Mononuclear cell (primary cell): ENCODE measurements at regions not wholly inside any gene's neighbourhood (a gene's known extent, or its start where the extent isn't known, plus 50 kb on each side); places are given as distances from the start of the nearest gene placed in this dataset.
"Not testable (repeated sequence)": the region's sequence is repeated elsewhere in the genome, so short reads cannot be mapped to it uniquely, and the experiment has no call there.

Experiments used
- H3K27me3 ChIP-seq: 2 replicates; pipeline ENCODE4 v1.6.0; 2011; ENCODE audit warnings: low read length, control low read depth; ENCODE audit not compliant: insufficient read depth
- H3K4me1 ChIP-seq: 2 replicates; pipeline ENCODE4 v1.5.1; 2011; ENCODE audit warnings: mild to moderate bottlenecking, low read length, control low read depth; ENCODE audit not compliant: insufficient read depth
- H3K4me3 ChIP-seq: 2 replicates; pipeline ENCODE4 v1.5.1; 2011; ENCODE audit warnings: mild to moderate bottlenecking, low read length, moderate library complexity
- H3K9me3 ChIP-seq: 2 replicates; pipeline ENCODE4 v1.5.1; 2011; ENCODE audit warnings: low read depth, mild to moderate bottlenecking, control low read depth, low read length

DNA sequence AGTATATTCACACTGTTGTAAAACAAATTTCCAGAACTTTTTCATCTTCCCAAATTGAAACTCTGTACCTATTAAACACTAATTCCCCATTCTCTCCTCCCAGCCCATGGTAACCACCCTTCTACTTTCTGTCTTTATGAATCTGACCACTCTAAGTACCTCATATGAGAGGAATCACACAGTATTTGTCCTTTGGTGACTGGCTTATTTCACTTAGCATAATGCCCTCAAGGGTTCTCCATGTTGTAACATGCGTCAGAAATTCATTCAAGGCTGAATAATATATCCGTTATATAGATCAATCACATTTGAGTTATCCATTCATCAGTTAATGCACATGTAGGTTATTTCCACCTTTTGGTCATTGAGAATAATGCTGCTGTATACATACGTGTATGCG lies 162.2 kb downstream of the GOSR1 start:
- not testable (repeated sequence) for H3K9me3 ChIP-seq, H3K4me1 ChIP-seq, H3K27me3 ChIP-seq, H3K4me3 ChIP-seq

GRCh38 chr17:30638968-30639367 lies 161.8 kb downstream of the GOSR1 start:
- H3K9me3 ChIP-seq, H3K27me3 ChIP-seq, H3K4me3 ChIP-seq, H3K4me1 ChIP-seq: not testable (repeated sequence)

GRCh38 chr17:30631651-30632050 lies 154.4 kb downstream of the GOSR1 start:
- H3K4me3 ChIP-seq, H3K27me3 ChIP-seq, H3K9me3 ChIP-seq, H3K4me1 ChIP-seq: not testable (repeated sequence)

GRCh38 chr17:30625380-30625779 lies 148.2 kb downstream of the GOSR1 start:
- not testable (repeated sequence) for H3K4me3 ChIP-seq, H3K9me3 ChIP-seq, H3K4me1 ChIP-seq, H3K27me3 ChIP-seq

DNA sequence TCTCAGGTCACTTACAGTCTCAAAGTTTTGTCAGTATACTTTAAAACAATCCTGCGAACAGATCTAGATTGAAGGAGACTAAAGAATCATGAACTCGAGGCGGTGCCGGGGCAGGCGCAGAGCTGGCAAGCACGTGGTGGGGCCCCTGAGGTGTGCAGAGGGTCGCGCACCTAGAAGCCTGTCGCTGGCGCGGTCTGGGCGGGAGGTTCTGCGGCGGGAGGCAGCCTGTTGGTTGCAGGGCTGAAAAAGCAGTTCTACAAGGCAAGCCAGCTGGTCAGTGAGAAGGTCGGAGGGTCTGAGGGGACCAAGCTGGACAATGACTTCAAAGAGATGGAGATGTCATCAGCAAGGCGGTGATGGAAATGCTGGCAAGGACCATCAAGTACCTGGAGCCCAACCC lies 147.0 kb downstream of the GOSR1 start:
- not testable (repeated sequence) for H3K4me1 ChIP-seq, H3K9me3 ChIP-seq, H3K4me3 ChIP-seq, H3K27me3 ChIP-seq

DNA sequence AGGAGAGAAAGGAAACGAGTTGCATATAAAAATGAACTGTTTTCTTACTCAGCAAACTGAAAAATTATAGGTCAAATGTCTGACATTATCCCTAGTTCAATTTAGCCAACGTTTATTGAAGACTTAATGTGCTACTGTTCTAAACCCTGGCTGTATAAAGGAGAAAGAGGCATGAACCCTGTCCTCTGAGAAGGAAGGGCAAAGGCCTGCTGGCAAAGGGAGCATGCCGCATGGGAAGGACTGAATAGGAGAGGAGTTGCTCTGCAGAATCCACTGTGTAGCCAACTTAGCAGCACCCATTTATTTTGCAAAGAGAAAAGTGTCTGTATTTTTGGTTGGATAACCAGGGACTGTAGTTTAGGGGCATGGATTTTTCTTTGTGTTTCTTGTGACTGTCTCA lies 132.5 kb downstream of the GOSR1 start:
- not testable (repeated sequence) for H3K27me3 ChIP-seq, H3K4me3 ChIP-seq, H3K9me3 ChIP-seq, H3K4me1 ChIP-seq

- Histone ChIP-seq H3K27me3 (no peaks in the 10 kb centered on the region), H3K4me1 (peaks cover 10% of the 10 kb centered on the region), H3K4me3 (no peak overlapping the region), H3K9me3 (no peaks in the 10 kb centered on the region)
These were observed 128.3 kb downstream of the GOSR1 start for GRCh38 chr17:30605523-30605922.

DNA sequence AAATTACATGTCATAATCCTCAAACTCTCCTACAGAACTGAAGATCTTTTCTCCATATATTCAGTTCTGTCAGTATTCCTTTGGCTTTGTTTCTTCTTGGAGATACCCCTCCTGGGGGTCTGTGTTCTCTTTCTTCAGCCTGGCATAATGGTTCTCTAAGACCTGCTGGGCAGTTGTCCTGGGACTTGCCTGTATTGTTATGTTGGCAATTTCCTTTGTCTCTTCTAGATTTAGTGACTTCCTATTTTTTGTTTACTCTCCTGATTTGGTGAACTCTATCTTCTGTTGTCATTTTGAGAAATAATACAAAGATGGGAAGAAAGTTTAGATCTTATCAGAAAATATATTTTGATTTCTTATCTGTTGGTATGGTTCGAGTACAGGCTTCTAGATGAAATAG lies 127.8 kb downstream of the GOSR1 start:
- H3K9me3 ChIP-seq, result no peaks in the 10 kb centered on the region
- H3K4me3 ChIP-seq, result no peak overlapping the region
- H3K27me3 ChIP-seq, result no peaks in the 10 kb centered on the region
- peaks cover 10% of the 10 kb centered on the region for H3K4me1 ChIP-seq

- not testable (repeated sequence) for H3K4me3 ChIP-seq, H3K27me3 ChIP-seq, H3K9me3 ChIP-seq
- H3K4me1 ChIP-seq, result peaks cover 18% of the 10 kb centered on the region
These were observed 125.2 kb downstream of the GOSR1 start for GRCh38 chr17:30602396-30602795.

GRCh38 chr17:30601984-30602383 lies 124.8 kb downstream of the GOSR1 start:
- H3K4me3 ChIP-seq, H3K9me3 ChIP-seq, H3K27me3 ChIP-seq: not testable (repeated sequence)
- peaks cover 18% of the 10 kb centered on the region for H3K4me1 ChIP-seq

- Histone ChIP-seq H3K27me3 (no peaks in the 10 kb centered on the region), H3K9me3 (no peaks in the 10 kb centered on the region)
These were observed 123.8 kb downstream of the GOSR1 start for GRCh38 chr17:30600830-30601494.

DNA sequence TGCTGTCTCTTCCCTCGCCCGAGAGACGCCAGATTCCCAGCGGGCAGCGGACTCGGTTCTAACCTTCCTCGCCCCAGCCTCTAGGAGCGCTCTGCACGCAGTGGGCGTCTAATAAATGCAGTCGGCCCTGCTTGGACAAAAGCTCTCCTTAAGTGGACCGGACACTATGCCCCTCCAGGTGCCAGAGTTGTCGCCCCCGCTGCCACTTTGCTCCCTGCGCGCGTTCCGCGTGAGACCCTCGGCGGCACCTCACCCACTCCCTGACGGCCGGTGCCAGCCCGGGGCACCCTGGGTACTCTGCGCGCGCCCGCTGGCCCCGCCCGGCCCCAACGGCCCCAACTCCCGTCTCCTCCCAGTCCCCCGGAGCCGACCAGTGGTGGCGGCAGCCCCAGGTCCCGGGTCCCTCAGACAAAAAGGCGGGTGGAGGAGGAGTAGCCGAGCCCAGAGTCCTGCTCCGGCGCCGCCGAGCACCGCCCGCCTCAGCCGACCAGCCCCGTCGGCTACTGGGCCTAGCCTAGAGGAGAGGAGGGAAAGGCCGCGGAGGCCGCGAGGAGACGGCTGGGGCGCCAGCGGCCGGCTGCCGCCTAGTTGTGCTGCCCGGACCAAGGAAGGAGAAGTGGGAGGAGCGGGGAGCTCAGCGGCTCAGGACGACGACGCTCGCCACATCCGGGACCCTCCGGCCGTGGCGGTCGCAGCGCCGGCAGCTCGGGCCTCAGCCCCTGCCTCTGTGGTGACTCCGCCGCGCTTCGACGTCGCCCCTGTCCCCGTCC lies 123.0 kb downstream of the GOSR1 start:
- H3K9me3 ChIP-seq, result no peaks in the 10 kb centered on the region
- H3K4me3 ChIP-seq, result peak overlapping the region; percentile 74

More at GRCh38 chr17:30600830-30601494, 123.8 kb downstream of the GOSR1 start:
- peaks cover 18% of the 10 kb centered on the region for H3K4me1 ChIP-seq
- peak overlapping the region; percentile 74 for H3K4me3 ChIP-seq

GRCh38 chr17:30599428-30600059 lies 122.3 kb downstream of the GOSR1 start:
- Histone ChIP-seq H3K9me3 (no peaks in the 10 kb centered on the region), H3K4me3 (peak overlapping the region; percentile 74), H3K27me3 (no peaks in the 10 kb centered on the region), H3K4me1 (peaks cover 18% of the 10 kb centered on the region)

More for the DNA sequence above, 123.0 kb downstream of the GOSR1 start:
- Histone ChIP-seq H3K27me3 (no peaks in the 10 kb centered on the region), H3K4me1 (peaks cover 18% of the 10 kb centered on the region)

DNA sequence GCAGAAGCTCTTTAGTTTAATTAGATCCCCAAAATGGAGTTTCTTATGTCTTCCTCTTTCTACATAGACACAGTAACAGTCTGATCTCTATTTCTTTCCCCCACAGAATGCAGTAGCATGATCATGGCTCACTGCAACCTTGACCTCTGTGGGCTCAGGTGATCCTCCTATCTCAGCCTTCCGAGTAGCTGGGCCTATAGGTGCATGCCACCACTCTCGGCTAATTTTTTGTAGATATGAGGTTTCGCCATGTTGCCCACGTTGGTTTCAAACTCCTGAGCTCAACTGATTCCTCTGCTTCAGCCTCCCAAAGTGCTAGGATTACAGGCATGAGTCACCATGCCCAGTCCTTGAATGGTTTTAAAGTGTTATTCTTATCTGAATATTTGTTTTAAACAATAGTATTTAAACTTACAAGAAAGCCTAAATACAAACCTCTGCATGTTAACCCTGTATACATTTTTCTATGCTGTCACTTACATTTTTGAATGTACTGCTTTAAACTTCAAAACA lies 120.6 kb downstream of the GOSR1 start:
- Histone ChIP-seq H3K9me3 (no peaks in the 10 kb centered on the region), H3K4me1 (peaks cover 18% of the 10 kb centered on the region), H3K4me3 (no peak overlapping the region), H3K27me3 (no peaks in the 10 kb centered on the region)

DNA sequence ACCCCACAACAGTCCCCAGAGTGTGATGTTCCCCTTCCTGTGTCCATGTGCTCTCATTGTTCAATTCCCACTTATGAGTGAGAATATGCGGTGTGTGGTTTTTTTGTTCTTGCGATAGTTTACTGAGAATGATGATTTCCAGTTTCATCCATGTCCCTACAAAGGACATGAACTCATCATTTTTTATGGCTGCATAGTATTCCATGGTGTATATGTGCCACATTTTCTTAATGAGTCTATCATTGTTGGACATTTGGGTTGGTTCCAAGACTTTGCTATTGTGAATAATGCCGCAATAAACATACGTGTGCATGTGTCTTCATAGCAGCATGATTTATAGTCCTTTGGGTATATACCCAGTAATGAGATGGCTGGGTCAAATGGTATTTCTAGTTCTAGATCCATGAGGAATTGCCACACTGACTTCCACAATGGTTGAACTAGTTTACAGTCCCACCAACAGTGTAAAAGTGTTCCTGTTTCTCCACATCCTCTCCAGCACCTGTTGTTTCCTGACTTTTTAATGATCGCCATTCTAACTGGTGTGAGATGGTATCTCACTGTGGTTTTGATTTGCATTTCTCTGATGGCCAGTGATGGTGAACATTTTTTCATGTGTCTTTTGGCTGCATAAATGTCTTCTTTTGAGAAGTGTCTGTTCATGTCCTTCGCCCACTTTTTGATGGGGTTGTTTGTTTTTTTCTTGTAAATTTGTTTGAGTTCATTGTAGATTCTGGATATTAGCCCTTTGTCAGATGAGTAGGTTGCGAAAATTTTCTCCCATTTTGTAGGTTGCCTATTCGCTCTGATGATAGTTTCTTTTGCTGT lies 120.0 kb downstream of the GOSR1 start:
- peaks cover 17% of the 10 kb centered on the region for H3K4me1 ChIP-seq
- not testable (repeated sequence) for H3K4me3 ChIP-seq, H3K27me3 ChIP-seq, H3K9me3 ChIP-seq
